ENCODE measurements at regions not wholly inside any gene's neighbourhood (a gene's known extent, or its start where the extent isn't known, plus 50 kb on each side); places are given as distances from the start of the nearest gene placed in this dataset.

GRCh38 chr10:10532826-10533225 lies 484.8 kb upstream of the CELF2 start:
- peaks cover 2% of the 10 kb centered on the region for H3K4me1 Mint-ChIP-seq (ENCODE audit: low read depth, unreplicated experiment)
- Histone ChIP-seq H3K27me3 (replicated peaks; ENCODE audit: control insufficient read depth, insufficient read depth, low read length) (no peaks in the 10 kb centered on the region), H3K4me1 (no peaks in the 10 kb centered on the region), H3K9me3 (no peaks in the 10 kb centered on the region), H3K36me3 (ENCODE audit: control insufficient read depth, insufficient read depth, low read length) (no peaks in the 10 kb centered on the region), H3K4me3 (ENCODE audit: low read depth, low read length) (no peak overlapping the region)
- no peaks in the 10 kb centered on the region for H3K9me3 Mint-ChIP-seq (ENCODE audit: unreplicated experiment)
- H3K36me3 Mint-ChIP-seq (ENCODE audit: insufficient read depth, unreplicated experiment) = no peaks in the 10 kb centered on the region
- intact Hi-C loops (cut with micrococcal nuclease; ENCODE audit: unreplicated experiment) = no loop called here
- H3K27me3 Mint-ChIP-seq (ENCODE audit: insufficient read depth, unreplicated experiment) = peaks cover 9% of the 10 kb centered on the region
- TF ChIP-seq CTCF (IDR thresholded peaks at IDR 0.05; ENCODE audit: insufficient read depth in 1 of 2, low read depth in 1 of 2, low read length in 1 of 2, severe bottlenecking in 1 of 2, unreplicated experiment in 1 of 2) = no peak
- no peak overlapping the region for H3K27ac Mint-ChIP-seq (ENCODE audit: unreplicated experiment)
- no peak for DNase-seq
- POLR2A ChIA-PET = no interaction called here
- CTCF ChIA-PET = no interaction called here
- no peak overlapping the region for H3K4me3 Mint-ChIP-seq (ENCODE audit: unreplicated experiment)
- BruUV-seq (replicated peaks) = no TSS peak

- ChIA-PET CTCF (no interaction called here), POLR2A (no interaction called here)
- H3K27me3 ChIP-seq (replicated peaks; ENCODE audit: control insufficient read depth, insufficient read depth, low read length) = no peaks in the 10 kb centered on the region
- H3K27ac Mint-ChIP-seq (ENCODE audit: unreplicated experiment) = no peak overlapping the region
- intact Hi-C loops (cut with micrococcal nuclease; ENCODE audit: unreplicated experiment) = no loop called here
- no TSS peak for BruUV-seq (replicated peaks)
- no peaks in the 10 kb centered on the region for H3K36me3 Mint-ChIP-seq (ENCODE audit: insufficient read depth, unreplicated experiment)
- H3K9me3 Mint-ChIP-seq (ENCODE audit: unreplicated experiment) = no peaks in the 10 kb centered on the region
- H3K4me1 Mint-ChIP-seq (ENCODE audit: low read depth, unreplicated experiment) = no peaks in the 10 kb centered on the region
- H3K4me1 ChIP-seq = no peaks in the 10 kb centered on the region
- no peak for DNase-seq
- H3K4me3 ChIP-seq (ENCODE audit: low read depth, low read length) = no peak overlapping the region
- no peaks in the 10 kb centered on the region for H3K36me3 ChIP-seq (ENCODE audit: control insufficient read depth, insufficient read depth, low read length)
- peaks cover 9% of the 10 kb centered on the region for H3K27me3 Mint-ChIP-seq (ENCODE audit: insufficient read depth, unreplicated experiment)
- no peak overlapping the region for H3K4me3 Mint-ChIP-seq (ENCODE audit: unreplicated experiment)
- no peaks in the 10 kb centered on the region for H3K9me3 ChIP-seq
- TF ChIP-seq CTCF (IDR thresholded peaks at IDR 0.05; ENCODE audit: insufficient read depth in 1 of 2, low read depth in 1 of 2, low read length in 1 of 2, severe bottlenecking in 1 of 2, unreplicated experiment in 1 of 2) = no peak
Measured at GRCh38 chr10:10533437-10533836, 484.2 kb upstream of the CELF2 start.

- Histone ChIP-seq H3K4me3 (ENCODE audit: low read depth, low read length) (no peak overlapping the region), H3K4me1 (no peaks in the 10 kb centered on the region), H3K9me3 (no peaks in the 10 kb centered on the region), H3K36me3 (ENCODE audit: control insufficient read depth, insufficient read depth, low read length) (no peaks in the 10 kb centered on the region), H3K27me3 (replicated peaks; ENCODE audit: control insufficient read depth, insufficient read depth, low read length) (no peaks in the 10 kb centered on the region)
- Mint-ChIP-seq H3K4me1 (ENCODE audit: low read depth, unreplicated experiment) (no peaks in the 10 kb centered on the region), H3K27me3 (ENCODE audit: insufficient read depth, unreplicated experiment) (peaks cover 9% of the 10 kb centered on the region), H3K36me3 (ENCODE audit: insufficient read depth, unreplicated experiment) (no peaks in the 10 kb centered on the region), H3K27ac (ENCODE audit: unreplicated experiment) (no peak overlapping the region), H3K4me3 (ENCODE audit: unreplicated experiment) (no peak overlapping the region), H3K9me3 (ENCODE audit: unreplicated experiment) (no peaks in the 10 kb centered on the region)
- ChIA-PET POLR2A (no interaction called here), CTCF (no interaction called here)
- DNase-seq = no peak
- intact Hi-C loops (cut with micrococcal nuclease; ENCODE audit: unreplicated experiment) = no loop called here
- no TSS peak for BruUV-seq (replicated peaks)
- no peak for TF ChIP-seq CTCF (IDR thresholded peaks at IDR 0.05; ENCODE audit: insufficient read depth in 1 of 2, low read depth in 1 of 2, low read length in 1 of 2, severe bottlenecking in 1 of 2, unreplicated experiment in 1 of 2)
Measured at GRCh38 chr10:10538326-10538725, 479.3 kb upstream of the CELF2 start.
